ENCODE measurements at regions not wholly inside any gene's neighbourhood (a gene's known extent, or its start where the extent isn't known, plus 50 kb on each side); places are given as distances from the start of the nearest gene placed in this dataset.

DNA sequence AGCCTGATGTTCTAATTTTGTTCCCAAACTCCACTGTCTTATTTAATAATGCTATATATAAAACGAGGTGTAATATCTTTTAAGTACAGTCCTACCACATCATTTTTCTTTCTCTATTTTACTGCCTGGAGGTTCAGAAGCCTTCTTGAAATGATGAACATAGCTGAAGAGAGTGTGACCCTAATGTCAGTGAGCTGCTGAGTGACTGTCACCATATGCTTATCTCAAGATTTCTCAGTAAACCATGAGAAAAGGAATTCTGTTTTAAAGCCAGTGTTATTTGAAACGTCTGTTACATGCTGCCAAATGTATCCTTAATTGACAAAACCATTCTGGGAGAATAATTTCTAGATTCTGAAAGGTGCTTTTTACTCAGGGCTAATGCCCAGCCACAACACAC, 503.5 kb upstream of the TMPRSS15 start:
- H3K4me1 ChIP-seq (ENCODE audit: control insufficient read depth in 2 of 2, insufficient read depth in 1 of 2, low read depth in 1 of 2, low read length in 2 of 2): no peaks in the 10 kb centered on the region
- H3K18ac ChIP-seq (ENCODE audit: low read length): no peak overlapping the region
- no CpG with 5 or more reads among the region's 2 CpGs for WGBS, 2 donors (ENCODE audit: extremely low coverage in 2 of 2, insufficient read length in 2 of 2, insufficient replicate concordance in 1 of 2)

DNA sequence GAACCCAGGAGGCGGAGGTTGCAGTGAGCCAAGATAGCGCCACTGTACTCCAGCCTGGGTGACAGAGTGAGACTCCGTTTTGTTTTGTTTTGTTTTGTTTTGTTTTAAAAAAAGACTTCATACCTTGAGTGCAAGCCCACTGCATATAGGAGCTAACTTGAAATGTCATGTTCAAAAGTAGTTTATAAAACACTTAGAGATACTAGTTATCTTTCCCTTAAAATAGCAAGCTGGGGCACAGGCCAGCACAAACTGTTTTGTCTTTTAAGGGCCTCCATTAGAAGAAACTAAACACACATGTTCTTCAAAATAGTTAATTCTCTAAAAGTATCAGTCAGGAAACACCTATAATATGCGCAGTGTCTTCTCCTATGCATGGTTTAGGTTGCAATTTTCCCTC, 505.1 kb upstream of the TMPRSS15 start:
- H3K23ac ChIP-seq (ENCODE audit: low read depth, low read length, poor library complexity): no peak overlapping the region
- no peaks in the 10 kb centered on the region for H3K27me3 ChIP-seq (ENCODE audit: control insufficient read depth in 3 of 3, insufficient read depth in 3 of 3, low read depth in 1 of 3, low read length in 3 of 3)
- no peak overlapping the region for H3K14ac ChIP-seq (ENCODE audit: low read length)
- no peak overlapping the region for H2BK12ac ChIP-seq (ENCODE audit: low read length)
- no peak overlapping the region for H4K8ac ChIP-seq (ENCODE audit: low read depth, low read length)
- H3K4ac ChIP-seq (ENCODE audit: low read length): no peak overlapping the region
- no peak overlapping the region for H3K4me2 ChIP-seq (ENCODE audit: insufficient read depth, low read length, poor library complexity, severe bottlenecking)
- no peaks in the 10 kb centered on the region for H3K4me1 ChIP-seq (ENCODE audit: control insufficient read depth in 2 of 2, insufficient read depth in 1 of 2, low read depth in 1 of 2, low read length in 2 of 2)
- H3K36me3 ChIP-seq (replicated peaks in 1 of 2; ENCODE audit: control insufficient read depth in 2 of 2, insufficient read depth in 2 of 2, low read length in 2 of 2): no peaks in the 10 kb centered on the region
- H2AK5ac ChIP-seq (ENCODE audit: low read depth, low read length): no peak overlapping the region
- no CpG with 5 or more reads among the region's 4 CpGs for WGBS, 2 donors (ENCODE audit: extremely low coverage in 2 of 2, insufficient read length in 2 of 2, insufficient replicate concordance in 1 of 2)
- no peak overlapping the region for H3K9ac ChIP-seq (ENCODE audit: low read depth, low read length, poor library complexity)
- no peak overlapping the region for H2AFZ ChIP-seq (ENCODE audit: low read length)
- H2BK15ac ChIP-seq (ENCODE audit: low read length): no peak overlapping the region
- no peak overlapping the region for H2BK120ac ChIP-seq (ENCODE audit: low read depth, low read length)
- H3K79me1 ChIP-seq (ENCODE audit: low read depth, low read length): no peaks in the 10 kb centered on the region
- no peak overlapping the region for H3K18ac ChIP-seq (ENCODE audit: low read length)
- H3K4me3 ChIP-seq (ENCODE audit: low read length in 2 of 2): no peak overlapping the region
- H3K27ac ChIP-seq (replicated peaks; ENCODE audit: low read length): no peak overlapping the region
- H4K91ac ChIP-seq (ENCODE audit: low read depth, low read length, poor library complexity): no peak overlapping the region
- H3K9me3 ChIP-seq (replicated peaks in 1 of 2; ENCODE audit: control insufficient read depth in 2 of 2, insufficient read depth in 1 of 2, low read depth in 1 of 2, low read length in 2 of 2): no peaks in the 10 kb centered on the region
- DNase-seq (ENCODE audit: low spot score): no peak
- no peak overlapping the region for H2BK5ac ChIP-seq (ENCODE audit: low read length)

More for the DNA sequence above, 503.5 kb upstream of the TMPRSS15 start:
- no peaks in the 10 kb centered on the region for H3K36me3 ChIP-seq (replicated peaks in 1 of 2; ENCODE audit: control insufficient read depth in 2 of 2, insufficient read depth in 2 of 2, low read length in 2 of 2)
- no peak overlapping the region for H2AK5ac ChIP-seq (ENCODE audit: low read depth, low read length)
- H3K27ac ChIP-seq (replicated peaks; ENCODE audit: low read length): no peak overlapping the region
- no peak overlapping the region for H3K14ac ChIP-seq (ENCODE audit: low read length)
- H2BK120ac ChIP-seq (ENCODE audit: low read depth, low read length): no peak overlapping the region
- no peak for DNase-seq (ENCODE audit: low spot score)
- no peak overlapping the region for H2BK5ac ChIP-seq (ENCODE audit: low read length)
- H3K4me2 ChIP-seq (ENCODE audit: insufficient read depth, low read length, poor library complexity, severe bottlenecking): no peak overlapping the region
- no peak overlapping the region for H4K8ac ChIP-seq (ENCODE audit: low read depth, low read length)
- H3K27me3 ChIP-seq (ENCODE audit: control insufficient read depth in 3 of 3, insufficient read depth in 3 of 3, low read depth in 1 of 3, low read length in 3 of 3): no peaks in the 10 kb centered on the region
- H3K9me3 ChIP-seq (replicated peaks in 1 of 2; ENCODE audit: control insufficient read depth in 2 of 2, insufficient read depth in 1 of 2, low read depth in 1 of 2, low read length in 2 of 2): no peaks in the 10 kb centered on the region
- no peak overlapping the region for H3K9ac ChIP-seq (ENCODE audit: low read depth, low read length, poor library complexity)
- H2BK15ac ChIP-seq (ENCODE audit: low read length): no peak overlapping the region
- H3K79me1 ChIP-seq (ENCODE audit: low read depth, low read length): no peaks in the 10 kb centered on the region
- H4K91ac ChIP-seq (ENCODE audit: low read depth, low read length, poor library complexity): no peak overlapping the region
- no peak overlapping the region for H3K23ac ChIP-seq (ENCODE audit: low read depth, low read length, poor library complexity)
- H3K4ac ChIP-seq (ENCODE audit: low read length): no peak overlapping the region
- H2BK12ac ChIP-seq (ENCODE audit: low read length): no peak overlapping the region
- no peak overlapping the region for H2AFZ ChIP-seq (ENCODE audit: low read length)
- no peak overlapping the region for H3K4me3 ChIP-seq (ENCODE audit: low read length in 2 of 2)

DNA sequence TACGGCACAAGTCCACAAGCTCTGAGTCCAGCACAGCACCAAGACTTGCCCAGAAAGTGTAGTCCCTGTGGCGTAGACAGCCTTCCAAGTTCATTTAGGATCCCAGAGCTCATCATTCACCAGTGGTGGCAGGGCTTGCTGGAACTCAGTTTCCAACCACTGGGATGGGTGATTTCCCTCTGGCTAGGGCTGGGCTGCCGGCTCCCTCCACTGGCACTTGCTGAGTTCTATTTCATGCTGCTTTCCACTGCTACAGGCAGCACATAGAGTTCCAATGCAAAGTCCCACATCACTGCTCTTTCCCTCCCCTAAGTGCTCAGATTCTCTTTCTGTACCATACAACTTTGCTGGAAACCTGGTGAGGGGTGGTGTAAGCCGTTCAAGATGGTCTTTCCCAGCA, 510.3 kb upstream of the TMPRSS15 start:
- Histone ChIP-seq H3K36me3 (replicated peaks in 1 of 2; ENCODE audit: control insufficient read depth in 2 of 2, insufficient read depth in 2 of 2, low read length in 2 of 2) (no peaks in the 10 kb centered on the region), H2AK5ac (ENCODE audit: low read depth, low read length) (no peak overlapping the region), H4K91ac (ENCODE audit: low read depth, low read length, poor library complexity) (no peak overlapping the region), H3K79me1 (ENCODE audit: low read depth, low read length) (no peaks in the 10 kb centered on the region), H3K9ac (ENCODE audit: low read depth, low read length, poor library complexity) (no peak overlapping the region), H3K27ac (replicated peaks; ENCODE audit: low read length) (no peak overlapping the region), H3K9me3 (replicated peaks in 1 of 2; ENCODE audit: control insufficient read depth in 2 of 2, insufficient read depth in 1 of 2, low read depth in 1 of 2, low read length in 2 of 2) (no peaks in the 10 kb centered on the region), H2BK120ac (ENCODE audit: low read depth, low read length) (no peak overlapping the region), H2AFZ (ENCODE audit: low read length) (peak overlapping the region; percentile 33), H3K4me1 (ENCODE audit: control insufficient read depth in 2 of 2, insufficient read depth in 1 of 2, low read depth in 1 of 2, low read length in 2 of 2) (no peaks in the 10 kb centered on the region), H3K23ac (ENCODE audit: low read depth, low read length, poor library complexity) (no peak overlapping the region), H2BK15ac (ENCODE audit: low read length) (no peak overlapping the region), H2BK12ac (ENCODE audit: low read length) (no peak overlapping the region), H2BK5ac (ENCODE audit: low read length) (no peak overlapping the region), H3K4me3 (ENCODE audit: low read length in 2 of 2) (no peak overlapping the region), H3K14ac (ENCODE audit: low read length) (no peak overlapping the region), H3K18ac (ENCODE audit: low read length) (no peak overlapping the region), H4K8ac (ENCODE audit: low read depth, low read length) (no peak overlapping the region), H3K27me3 (ENCODE audit: control insufficient read depth in 3 of 3, insufficient read depth in 3 of 3, low read depth in 1 of 3, low read length in 3 of 3) (no peaks in the 10 kb centered on the region), H3K4me2 (ENCODE audit: insufficient read depth, low read length, poor library complexity, severe bottlenecking) (no peak overlapping the region), H3K4ac (ENCODE audit: low read length) (no peak overlapping the region)
- WGBS, 2 donors (ENCODE audit: extremely low coverage in 2 of 2, insufficient read length in 2 of 2, insufficient replicate concordance in 1 of 2): no CpG with 5 or more reads among the region's 4 CpGs
- no peak for DNase-seq (ENCODE audit: low spot score)

DNA sequence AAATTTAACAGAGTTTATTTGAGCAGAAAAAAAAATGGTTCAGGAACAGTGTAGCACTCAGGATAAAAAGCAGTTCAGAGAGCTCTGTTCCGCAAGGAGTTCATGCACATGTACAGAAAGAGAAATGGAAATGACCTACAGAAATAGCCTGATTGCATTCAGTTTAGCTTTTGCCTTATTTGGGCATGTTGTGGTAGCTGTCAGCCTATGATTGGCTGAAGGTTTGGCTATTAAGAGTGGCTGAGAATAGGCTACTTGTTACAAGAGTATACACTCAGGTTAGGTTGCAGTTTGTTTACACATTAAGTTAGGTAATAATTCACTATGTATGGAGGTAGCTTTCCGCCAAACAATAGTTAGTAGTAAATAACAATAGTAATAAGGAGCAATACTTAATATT, 511.0 kb upstream of the TMPRSS15 start:
- Histone ChIP-seq H2BK120ac (ENCODE audit: low read depth, low read length) (no peak overlapping the region), H3K9ac (ENCODE audit: low read depth, low read length, poor library complexity) (no peak overlapping the region), H3K23ac (ENCODE audit: low read depth, low read length, poor library complexity) (no peak overlapping the region), H3K4me3 (ENCODE audit: low read length in 2 of 2) (no peak overlapping the region), H3K14ac (ENCODE audit: low read length) (no peak overlapping the region), H3K4ac (ENCODE audit: low read length) (no peak overlapping the region), H3K79me1 (ENCODE audit: low read depth, low read length) (no peaks in the 10 kb centered on the region), H3K27ac (replicated peaks; ENCODE audit: low read length) (no peak overlapping the region), H3K4me2 (ENCODE audit: insufficient read depth, low read length, poor library complexity, severe bottlenecking) (no peak overlapping the region), H2BK12ac (ENCODE audit: low read length) (no peak overlapping the region), H2AK5ac (ENCODE audit: low read depth, low read length) (no peak overlapping the region), H3K36me3 (replicated peaks in 1 of 2; ENCODE audit: control insufficient read depth in 2 of 2, insufficient read depth in 2 of 2, low read length in 2 of 2) (no peaks in the 10 kb centered on the region), H3K27me3 (ENCODE audit: control insufficient read depth in 3 of 3, insufficient read depth in 3 of 3, low read depth in 1 of 3, low read length in 3 of 3) (no peaks in the 10 kb centered on the region), H3K18ac (ENCODE audit: low read length) (no peak overlapping the region), H2BK15ac (ENCODE audit: low read length) (no peak overlapping the region), H4K91ac (ENCODE audit: low read depth, low read length, poor library complexity) (no peak overlapping the region), H3K9me3 (replicated peaks in 1 of 2; ENCODE audit: control insufficient read depth in 2 of 2, insufficient read depth in 1 of 2, low read depth in 1 of 2, low read length in 2 of 2) (no peaks in the 10 kb centered on the region), H2AFZ (ENCODE audit: low read length) (peak overlapping the region; percentile 33), H2BK5ac (ENCODE audit: low read length) (no peak overlapping the region), H3K4me1 (ENCODE audit: control insufficient read depth in 2 of 2, insufficient read depth in 1 of 2, low read depth in 1 of 2, low read length in 2 of 2) (no peaks in the 10 kb centered on the region), H4K8ac (ENCODE audit: low read depth, low read length) (no peak overlapping the region)
- no CpG with 5 or more reads among the region's 2 CpGs for WGBS, 2 donors (ENCODE audit: extremely low coverage in 2 of 2, insufficient read length in 2 of 2, insufficient replicate concordance in 1 of 2)
- DNase-seq (ENCODE audit: low spot score): no peak

Measured in neuronal stem cell (in vitro differentiated cells).